HepG2 (cell line): ENCODE measurements at regions not wholly inside any gene's neighbourhood (a gene's known extent, or its start where the extent isn't known, plus 50 kb on each side); places are given as distances from the start of the nearest gene placed in this dataset.

Experiments
- BCL6 ChIP-seq: IDR thresholded peaks from 2 replicates; pipeline ENCODE4 v1.6.1; 2016; ENCODE audit warnings: missing genetic modification reagents, missing compliant biosample characterization
- CBX1 ChIP-seq: IDR thresholded peaks from one replicate; pipeline ENCODE4 v1.6.1; 2016; ENCODE audit warnings: antibody characterized with exemption, low read depth
- CHD2 ChIP-seq: IDR thresholded peaks from 2 replicates; pipeline ENCODE4 v1.6.1; 2011; ENCODE audit warnings: low read depth, low read length, improper control_type of control experiment
- EZH2 ChIP-seq: conservative IDR thresholded peaks from 2 replicates; pipeline ENCODE4 v1.6.1; 2012; ENCODE audit warnings: mild to moderate bottlenecking, low read depth, low read length, moderate library complexity
- MEIS2 ChIP-seq: sonication (generic); formaldehyde crosslinking; IDR thresholded peaks from 2 replicates; pipeline ENCODE4 v1.9.0; 2021; ENCODE audit warnings: mild to moderate bottlenecking, missing genetic modification reagents
- MIER2 ChIP-seq: IDR thresholded peaks from 2 replicates; pipeline ENCODE4 v1.6.1; 2016; ENCODE audit warnings: missing biosample characterization, missing genetic modification reagents
- NR1H2 ChIP-seq: sonication (generic); formaldehyde crosslinking; IDR thresholded peaks from 2 replicates; pipeline ENCODE4 v1.8.1; 2022; ENCODE audit warnings: low read depth, missing genetic modification reagents, borderline replicate concordance
- NR2F2 ChIP-seq: IDR thresholded peaks from 2 replicates; pipeline ENCODE4 v1.6.1; 2012; ENCODE audit warnings: low read depth, inconsistent platforms, borderline replicate concordance
- NR3C1 ChIP-seq: sonication (generic); formaldehyde crosslinking; IDR thresholded peaks from 2 replicates; pipeline ENCODE4 v1.4.0; 2020; ENCODE audit warnings: missing genetic modification reagents
- ZNF138 ChIP-seq: sonication (generic); formaldehyde crosslinking; IDR thresholded peaks from 2 replicates; pipeline ENCODE4 v1.5.0; 2020; ENCODE audit warnings: mild to moderate bottlenecking, low read depth, missing genetic modification reagents
- ZNF761 ChIP-seq: sonication (generic); formaldehyde crosslinking; conservative IDR thresholded peaks from 2 replicates; pipeline ENCODE4 v1.4.0; 2020; ENCODE audit warnings: mild to moderate bottlenecking, missing genetic modification reagents
- TF ChIP-seq, protein P1 (sequence below): sonication (generic); formaldehyde crosslinking; IDR thresholded peaks from 2 replicates; pipeline ENCODE4 v1.4.0; 2020; ENCODE audit warnings: missing genetic modification reagents, mild to moderate bottlenecking, borderline replicate concordance
- TF ChIP-seq, protein P2 (sequence below): IDR thresholded peaks from 2 replicates; pipeline ENCODE4 v1.6.1; 2016; ENCODE audit warnings: low read depth, control low read depth

DNA sequence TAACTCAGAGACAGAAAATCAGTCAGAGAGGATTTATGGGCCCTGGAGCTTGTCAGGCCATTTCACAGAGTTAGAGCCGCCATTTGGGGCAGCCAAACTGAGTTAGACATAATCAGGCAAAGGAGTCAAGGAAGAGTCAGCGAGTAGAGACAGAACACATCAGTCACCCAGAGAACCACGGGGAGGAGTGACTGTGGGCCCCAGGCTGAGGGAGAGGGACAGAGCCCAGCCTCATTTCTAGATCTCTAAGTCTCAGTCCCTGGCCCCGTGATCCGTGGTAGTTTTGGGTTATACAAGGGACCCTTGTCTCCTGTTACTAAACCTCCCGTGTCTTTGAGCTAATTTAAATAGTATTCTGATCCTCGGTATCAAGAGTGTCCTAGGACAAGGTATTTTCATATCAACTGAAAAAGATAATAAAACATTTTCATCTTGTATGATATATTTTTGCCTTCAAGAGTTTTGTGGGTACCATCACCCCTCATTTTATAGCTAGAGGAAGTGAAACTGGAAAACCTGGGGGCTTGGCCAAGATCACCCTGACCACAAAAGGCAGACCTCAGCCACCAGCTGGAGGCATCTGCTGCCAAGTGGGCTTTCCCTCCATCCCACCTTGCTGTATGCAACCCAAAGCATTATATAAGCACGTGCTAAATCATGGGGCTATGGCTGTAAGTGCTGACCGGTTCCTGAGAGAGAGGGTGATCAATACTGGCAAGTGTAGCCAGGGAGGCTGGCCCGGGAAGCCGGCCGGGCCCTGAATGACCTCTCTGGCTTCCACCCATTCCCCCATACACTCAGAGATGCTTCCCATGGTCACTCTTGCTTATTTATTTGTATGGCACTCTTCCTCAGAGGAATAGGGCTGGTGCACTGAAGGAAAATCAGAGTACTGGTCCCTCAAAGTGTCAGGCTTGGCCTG lies 204.1 kb downstream of the BCOR start:
- no peak for TF ChIP-seq MIER2 (CRISPR knock-in tag)
- no peak for TF ChIP-seq EZH2
- TF ChIP-seq MEIS2 (CRISPR knock-in tag) = no peak
- TF ChIP-seq ZNF138 (CRISPR knock-in tag) = no peak
- TF ChIP-seq, protein P1, sequence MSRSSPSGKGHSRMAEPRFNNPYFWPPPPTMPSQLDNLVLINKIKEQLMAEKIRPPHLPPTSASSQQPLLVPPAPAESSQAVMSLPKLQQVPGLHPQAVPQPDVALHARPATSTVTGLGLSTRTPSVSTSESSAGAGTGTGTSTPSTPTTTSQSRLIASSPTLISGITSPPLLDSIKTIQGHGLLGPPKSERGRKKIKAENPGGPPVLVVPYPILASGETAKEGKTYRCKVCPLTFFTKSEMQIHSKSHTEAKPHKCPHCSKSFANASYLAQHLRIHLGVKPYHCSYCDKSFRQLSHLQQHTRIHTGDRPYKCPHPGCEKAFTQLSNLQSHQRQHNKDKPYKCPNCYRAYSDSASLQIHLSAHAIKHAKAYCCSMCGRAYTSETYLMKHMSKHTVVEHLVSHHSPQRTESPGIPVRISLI (CRISPR knock-in tag) = no peak
- TF ChIP-seq CBX1 = no peak
- TF ChIP-seq NR2F2 = no peak
- TF ChIP-seq NR1H2 = no peak
- TF ChIP-seq NR3C1 (CRISPR knock-in tag) = no peak
- TF ChIP-seq CHD2 = no peak
- no peak for TF ChIP-seq BCL6 (CRISPR knock-in tag)
- TF ChIP-seq ZNF761 (CRISPR knock-in tag) = no peak
- TF ChIP-seq, protein P2, sequence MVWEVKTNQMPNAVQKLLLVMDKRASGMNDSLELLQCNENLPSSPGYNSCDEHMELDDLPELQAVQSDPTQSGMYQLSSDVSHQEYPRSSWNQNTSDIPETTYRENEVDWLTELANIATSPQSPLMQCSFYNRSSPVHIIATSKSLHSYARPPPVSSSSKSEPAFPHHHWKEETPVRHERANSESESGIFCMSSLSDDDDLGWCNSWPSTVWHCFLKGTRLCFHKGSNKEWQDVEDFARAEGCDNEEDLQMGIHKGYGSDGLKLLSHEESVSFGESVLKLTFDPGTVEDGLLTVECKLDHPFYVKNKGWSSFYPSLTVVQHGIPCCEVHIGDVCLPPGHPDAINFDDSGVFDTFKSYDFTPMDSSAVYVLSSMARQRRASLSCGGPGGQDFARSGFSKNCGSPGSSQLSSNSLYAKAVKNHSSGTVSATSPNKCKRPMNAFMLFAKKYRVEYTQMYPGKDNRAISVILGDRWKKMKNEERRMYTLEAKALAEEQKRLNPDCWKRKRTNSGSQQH = no peak
